Retinal pigment epithelial cell (primary cell): ENCODE measurements at regions not wholly inside any gene's neighbourhood (a gene's known extent, or its start where the extent isn't known, plus 50 kb on each side); places are given as distances from the start of the nearest gene placed in this dataset.

Experiments used
- DNase-seq: peaks from one replicate; pipeline ENCODE4 v3.0.0-alpha.2; 2010; ENCODE audit warnings: low read depth
- H3K4me3 ChIP-seq: 2 replicates; pipeline ENCODE4 v1.5.1; 2011; ENCODE audit warnings: mild to moderate bottlenecking, low read length, control low read depth, moderate library complexity
- TF ChIP-seq, protein P1 (sequence below): conservative IDR thresholded peaks from 2 replicates; pipeline ENCODE4 v1.5.1; 2011; ENCODE audit warnings: low read depth, low read length, control low read depth, inconsistent platforms

GRCh38 chr13:37368501-37368900, 230.1 kb downstream of the POSTN start:
- no peak for DNase-seq
- no peak overlapping the region for H3K4me3 ChIP-seq
- TF ChIP-seq, protein P1, sequence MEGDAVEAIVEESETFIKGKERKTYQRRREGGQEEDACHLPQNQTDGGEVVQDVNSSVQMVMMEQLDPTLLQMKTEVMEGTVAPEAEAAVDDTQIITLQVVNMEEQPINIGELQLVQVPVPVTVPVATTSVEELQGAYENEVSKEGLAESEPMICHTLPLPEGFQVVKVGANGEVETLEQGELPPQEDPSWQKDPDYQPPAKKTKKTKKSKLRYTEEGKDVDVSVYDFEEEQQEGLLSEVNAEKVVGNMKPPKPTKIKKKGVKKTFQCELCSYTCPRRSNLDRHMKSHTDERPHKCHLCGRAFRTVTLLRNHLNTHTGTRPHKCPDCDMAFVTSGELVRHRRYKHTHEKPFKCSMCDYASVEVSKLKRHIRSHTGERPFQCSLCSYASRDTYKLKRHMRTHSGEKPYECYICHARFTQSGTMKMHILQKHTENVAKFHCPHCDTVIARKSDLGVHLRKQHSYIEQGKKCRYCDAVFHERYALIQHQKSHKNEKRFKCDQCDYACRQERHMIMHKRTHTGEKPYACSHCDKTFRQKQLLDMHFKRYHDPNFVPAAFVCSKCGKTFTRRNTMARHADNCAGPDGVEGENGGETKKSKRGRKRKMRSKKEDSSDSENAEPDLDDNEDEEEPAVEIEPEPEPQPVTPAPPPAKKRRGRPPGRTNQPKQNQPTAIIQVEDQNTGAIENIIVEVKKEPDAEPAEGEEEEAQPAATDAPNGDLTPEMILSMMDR = no peak

DNA sequence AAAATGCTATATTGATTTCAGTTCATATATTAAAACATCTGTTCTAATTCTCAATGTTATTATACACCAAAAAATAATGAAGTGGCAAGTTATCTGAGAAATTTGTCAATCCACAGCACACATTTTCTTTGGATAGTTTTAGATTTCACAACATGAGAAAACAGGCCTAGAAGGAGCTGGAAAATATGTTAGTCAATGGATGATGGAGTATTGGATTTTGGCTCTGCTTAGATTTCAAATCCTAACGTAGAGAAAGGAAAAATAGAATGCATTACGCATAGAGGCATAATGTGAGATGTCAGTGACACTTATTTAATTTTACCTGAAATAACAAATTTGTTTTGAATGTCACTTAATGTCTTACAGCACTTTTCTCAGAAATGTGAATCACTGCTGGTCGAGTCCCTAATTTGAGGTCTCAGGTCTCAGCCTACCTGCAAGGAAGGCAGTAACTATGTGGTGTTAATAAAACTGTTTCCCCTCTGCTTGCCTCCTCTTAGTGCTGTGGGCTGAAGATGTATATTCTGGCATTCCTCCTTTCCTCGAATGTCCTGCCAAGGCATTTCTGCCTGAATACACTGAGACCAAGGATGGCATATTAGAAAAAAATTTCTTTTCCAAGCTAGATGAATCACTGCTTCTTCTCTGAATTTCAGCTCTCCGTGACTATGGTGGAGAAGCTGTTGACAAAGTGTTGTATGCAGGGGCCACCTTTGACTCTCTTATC, 232.4 kb downstream of the POSTN start:
- H3K4me3 ChIP-seq = no peak overlapping the region
- no peak for DNase-seq
- TF ChIP-seq, protein P1 = no peak

DNA sequence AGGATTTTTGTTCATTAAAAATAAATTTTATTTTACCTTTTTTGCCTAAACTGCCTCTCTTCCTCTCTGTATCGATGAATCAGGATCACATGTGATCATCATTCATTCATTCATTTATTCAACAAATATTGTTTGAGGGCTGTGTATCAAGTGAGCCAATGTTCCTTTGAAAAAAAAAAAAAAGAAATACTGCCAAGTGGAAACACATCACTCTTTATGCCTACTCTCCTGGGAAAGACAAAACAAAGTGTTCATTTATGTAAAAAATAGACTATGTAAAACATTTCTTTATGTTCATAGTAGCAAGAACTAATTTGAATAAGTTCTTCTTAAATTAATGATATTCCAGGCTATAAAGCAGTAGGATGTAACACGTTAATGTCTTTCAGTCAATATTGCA, 233.1 kb downstream of the POSTN start:
- H3K4me3 ChIP-seq = no peak overlapping the region
- TF ChIP-seq, protein P1 = no peak
- DNase-seq = no peak

DNA sequence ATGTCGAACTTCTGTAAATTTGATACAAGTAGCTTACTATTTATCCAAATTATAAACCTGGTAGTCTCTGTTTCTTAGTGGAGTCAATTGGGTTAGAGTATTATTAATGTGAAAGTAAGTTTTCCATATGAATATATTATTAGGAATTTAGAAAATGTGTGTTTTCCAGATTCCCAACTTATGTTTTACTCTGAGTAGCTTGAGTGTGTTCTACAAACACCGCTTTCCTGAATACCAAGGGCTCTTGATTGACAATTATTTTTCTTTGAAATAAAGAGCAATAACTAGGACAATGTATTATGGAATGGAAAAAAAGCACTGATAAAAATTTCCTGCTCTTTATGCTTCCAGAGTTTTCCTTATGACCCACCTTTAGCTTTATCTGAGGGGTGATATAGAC, 233.6 kb downstream of the POSTN start:
- DNase-seq = no peak
- TF ChIP-seq, protein P1 = no peak
- no peak overlapping the region for H3K4me3 ChIP-seq

- TF ChIP-seq, protein P1 = no peak
- no peak overlapping the region for H3K4me3 ChIP-seq
- peak; percentile 28 for DNase-seq
Observed at GRCh38 chr13:37364007-37364406, 234.6 kb downstream of the POSTN start.

DNA sequence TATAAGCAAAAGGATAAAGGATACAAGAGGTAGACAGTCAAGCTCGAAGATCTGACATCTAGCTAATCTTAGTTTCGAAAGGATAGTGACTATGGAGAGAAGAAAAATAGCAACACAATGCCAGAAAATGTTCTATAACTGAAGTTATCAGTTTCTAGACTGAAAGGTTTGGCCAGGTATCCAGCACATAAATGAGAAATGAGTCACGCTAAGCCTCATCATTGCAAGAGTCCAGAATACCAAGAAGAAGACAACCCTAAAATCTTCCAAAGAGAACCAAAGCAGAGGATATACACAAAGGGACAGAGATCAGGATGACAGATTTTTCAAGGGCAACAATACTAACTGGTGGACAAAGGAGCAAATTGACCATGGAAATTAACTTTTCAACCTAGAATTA, 237.0 kb downstream of the POSTN start:
- TF ChIP-seq, protein P1 = no peak
- no peak overlapping the region for H3K4me3 ChIP-seq
- no peak for DNase-seq

GRCh38 chr13:37360556-37360955, 238.0 kb downstream of the POSTN start:
- no peak for DNase-seq
- TF ChIP-seq, protein P1 = no peak
- no peak overlapping the region for H3K4me3 ChIP-seq
